Right lobe of liver (tissue), 4 donors: ENCODE measurements at regions not wholly inside any gene's neighbourhood (a gene's known extent, or its start where the extent isn't known, plus 50 kb on each side); places are given as distances from the start of the nearest gene placed in this dataset.

Experiments
- POLR2A ChIP-seq: fragments of 450-650 bp; IDR thresholded peaks from one replicate; pipeline ENCODE4 v1.6.1; 2017; ENCODE audit warnings: antibody characterized with exemption, mild to moderate bottlenecking
- TF ChIP-seq, protein P1 (sequence below), 4 donors: fragments of 200-600 bp in 3 of 4; fragments of 450-650 bp in 1 of 4; IDR thresholded peaks; one replicate each; pipeline versions ENCODE4 v1.5.1 to v1.8.0; 2016 to 2022; ENCODE audit warnings: antibody characterized with exemption in 4 of 4, mild to moderate bottlenecking in 2 of 4
- donor health status: DM: no; HTN: no; CAD: no.
- donor health status: DM: no; HTN: no; CAD: no.
- donor health status: DM: no; HTN: yes; CAD: no.

DNA sequence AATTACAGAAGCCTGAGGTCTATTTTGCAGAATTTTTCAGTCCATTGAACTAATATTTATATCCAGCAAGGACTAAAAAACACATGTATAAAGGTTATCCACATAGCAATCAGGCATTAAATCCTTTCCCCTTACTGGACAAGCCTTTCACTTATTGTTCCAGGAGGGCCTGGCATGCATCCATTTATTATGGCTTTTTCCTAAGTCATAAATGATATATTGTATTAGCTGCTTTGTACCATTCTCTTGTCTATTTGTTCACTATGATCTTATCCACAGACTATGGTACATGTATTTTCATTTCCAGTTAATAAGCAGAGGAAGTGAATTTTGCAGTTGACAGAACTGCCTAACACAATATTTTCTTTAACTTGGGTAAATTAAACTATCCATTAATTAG, 105.4 kb upstream of the ANK2 start:
- no peak for TF ChIP-seq POLR2A
- TF ChIP-seq, protein P1, sequence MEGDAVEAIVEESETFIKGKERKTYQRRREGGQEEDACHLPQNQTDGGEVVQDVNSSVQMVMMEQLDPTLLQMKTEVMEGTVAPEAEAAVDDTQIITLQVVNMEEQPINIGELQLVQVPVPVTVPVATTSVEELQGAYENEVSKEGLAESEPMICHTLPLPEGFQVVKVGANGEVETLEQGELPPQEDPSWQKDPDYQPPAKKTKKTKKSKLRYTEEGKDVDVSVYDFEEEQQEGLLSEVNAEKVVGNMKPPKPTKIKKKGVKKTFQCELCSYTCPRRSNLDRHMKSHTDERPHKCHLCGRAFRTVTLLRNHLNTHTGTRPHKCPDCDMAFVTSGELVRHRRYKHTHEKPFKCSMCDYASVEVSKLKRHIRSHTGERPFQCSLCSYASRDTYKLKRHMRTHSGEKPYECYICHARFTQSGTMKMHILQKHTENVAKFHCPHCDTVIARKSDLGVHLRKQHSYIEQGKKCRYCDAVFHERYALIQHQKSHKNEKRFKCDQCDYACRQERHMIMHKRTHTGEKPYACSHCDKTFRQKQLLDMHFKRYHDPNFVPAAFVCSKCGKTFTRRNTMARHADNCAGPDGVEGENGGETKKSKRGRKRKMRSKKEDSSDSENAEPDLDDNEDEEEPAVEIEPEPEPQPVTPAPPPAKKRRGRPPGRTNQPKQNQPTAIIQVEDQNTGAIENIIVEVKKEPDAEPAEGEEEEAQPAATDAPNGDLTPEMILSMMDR (IDR thresholded peaks at IDR 0.05) = no peak
